Peyer's patch (tissue), 4 donors: ENCODE measurements at regions not wholly inside any gene's neighbourhood (a gene's known extent, or its start where the extent isn't known, plus 50 kb on each side); places are given as distances from the start of the nearest gene placed in this dataset.

Source experiments
- CTCF ChIP-seq, 6 experiments: fragments of 450-650 bp in 4 of 6; fragments of 200-600 bp in 2 of 6; sonication (generic) in 1 of 6; IDR thresholded peaks; one replicate each; pipeline ENCODE4 v1.5.1; 2017 to 2019; ENCODE audit warnings: antibody characterized with exemption in 6 of 6, mild to moderate bottlenecking in 3 of 6, moderate library complexity in 1 of 6
- POLR2A ChIP-seq, 2 donors: fragments of 450-650 bp; IDR thresholded peaks; one replicate each; pipeline ENCODE4 v1.5.1; 2017; ENCODE audit warnings: antibody characterized with exemption in 2 of 2, mild to moderate bottlenecking in 2 of 2, moderate library complexity in 2 of 2

- TF ChIP-seq POLR2A (IDR thresholded peaks at IDR 0.05), result no peak
- TF ChIP-seq CTCF (IDR thresholded peaks at IDR 0.05), result no peak
Measured at GRCh38 chr7:34539003-34539402, 119.0 kb upstream of the NPSR1 start.
